ENCODE measurements at regions not wholly inside any gene's neighbourhood (a gene's known extent, or its start where the extent isn't known, plus 50 kb on each side); places are given as distances from the start of the nearest gene placed in this dataset.

- TF ChIP-seq CTCF (IDR thresholded peaks at IDR 0.05 in 8 of 11, conservative IDR thresholded peaks at IDR 0.05 in 3 of 11) = no peak
- TF ChIP-seq POLR2A (IDR thresholded peaks at IDR 0.05) = no peak
- TF ChIP-seq POLR2AphosphoS5 (IDR thresholded peaks at IDR 0.05) = no peak
Observed at GRCh38 chr5:123756816-123757215, 244.8 kb downstream of the CSNK1G3 start.

All from spleen (tissue), 7 donors.